Caco-2 (cell line): ENCODE measurements at regions not wholly inside any gene's neighbourhood (a gene's known extent, or its start where the extent isn't known, plus 50 kb on each side); places are given as distances from the start of the nearest gene placed in this dataset.

Experiments
- BruUV-seq: library from RNA; stranded (reverse); fragments of 400-500 nt; replicated peaks from 2 replicates; lab custom pipeline; 2021; lab: Mats Ljungman, UMichigan
- CTCF ChIA-PET: fragments of 300-600 bp; sonication (Branson Sonifier 250); formaldehyde crosslinking; loops from one replicate; lab custom pipeline; 2022; ENCODE audit warnings: antibody characterized with exemption; lab: Charles Lee
- POLR2A ChIA-PET: fragments of 300-600 bp; sonication (Branson Sonifier 250); formaldehyde crosslinking; loops from one replicate; lab custom pipeline; 2022; ENCODE audit warnings: antibody characterized with exemption; lab: Charles Lee
- DNase-seq, 2 experiments: peaks; one replicate each; pipeline versions ENCODE4 v3.0.0 to v3.0.0-alpha.2; 2020 to 2022
- H3K27me3 ChIP-seq: replicated peaks from 2 replicates; pipeline ENCODE4 v1.6.0; 2011; ENCODE audit warnings: low read length; ENCODE audit not compliant: control insufficient read depth, insufficient read depth
- H3K36me3 ChIP-seq: 2 replicates; pipeline ENCODE4 v1.5.1; 2011; ENCODE audit warnings: low read length; ENCODE audit not compliant: control insufficient read depth, insufficient read depth
- H3K4me1 ChIP-seq: fragments of 250-450 bp; sonication (Bioruptor Pico); 2 replicates; pipeline ENCODE4 v1.5.1; 2020; ENCODE audit warnings: mild to moderate bottlenecking
- H3K4me3 ChIP-seq: 2 replicates; pipeline ENCODE4 v1.5.1; 2011; ENCODE audit warnings: low read depth, mild to moderate bottlenecking, control low read depth, low read length
- H3K9me3 ChIP-seq: fragments of 250-450 bp; sonication (Bioruptor Pico); 2 replicates; pipeline ENCODE4 v1.5.1; 2020; ENCODE audit warnings: mild to moderate bottlenecking, moderate library complexity
- H3K27ac Mint-ChIP-seq: one replicate; pipeline ENCODE4 v1.8.0; 2022; ENCODE audit warnings: mixed read lengths; ENCODE audit not compliant: unreplicated experiment
- H3K27me3 Mint-ChIP-seq: one replicate; pipeline ENCODE4 v1.8.0; 2022; ENCODE audit warnings: mixed read lengths; ENCODE audit not compliant: insufficient read depth, unreplicated experiment
- H3K36me3 Mint-ChIP-seq: one replicate; pipeline ENCODE4 v1.8.0; 2022; ENCODE audit warnings: mild to moderate bottlenecking, mixed read lengths; ENCODE audit not compliant: insufficient read depth, unreplicated experiment
- H3K4me1 Mint-ChIP-seq: one replicate; pipeline ENCODE4 v1.8.0; 2022; ENCODE audit warnings: low read depth, mixed read lengths; ENCODE audit not compliant: unreplicated experiment
- H3K4me3 Mint-ChIP-seq: one replicate; pipeline ENCODE4 v1.8.0; 2022; ENCODE audit warnings: mild to moderate bottlenecking, moderate library complexity, mixed read lengths; ENCODE audit not compliant: unreplicated experiment
- H3K9me3 Mint-ChIP-seq: one replicate; pipeline ENCODE4 v1.8.0; 2022; ENCODE audit warnings: mixed read lengths; ENCODE audit not compliant: unreplicated experiment
- intact Hi-C: fragments of 100-400 bp; cut with micrococcal nuclease; formaldehyde crosslinking; loops from one replicate; pipeline ENCODE4 v1.10.0; 2022; ENCODE audit not compliant: unreplicated experiment
- TF ChIP-seq, protein P1 (sequence below), 2 experiments: fragments of 200-600 bp in 1 of 2; IDR thresholded peaks; 1 replicate in 1 of 2; 2 replicates in 1 of 2; pipeline versions ENCODE4 v1.5.1 to v1.8.0; 2011 to 2022; ENCODE audit warnings: antibody characterized with exemption in 1 of 2, control low read depth in 1 of 2, inconsistent platforms in 1 of 2, low read depth in 1 of 2, low read length in 1 of 2, mild to moderate bottlenecking in 1 of 2, moderate library complexity in 1 of 2; ENCODE audit not compliant: insufficient read depth in 1 of 2, severe bottlenecking in 1 of 2, unreplicated experiment in 1 of 2

- Mint-ChIP-seq H3K27me3 (peaks cover 8% of the 10 kb centered on the region), H3K36me3 (no peaks in the 10 kb centered on the region), H3K27ac (no peak overlapping the region), H3K4me1 (no peaks in the 10 kb centered on the region), H3K4me3 (no peak overlapping the region), H3K9me3 (no peaks in the 10 kb centered on the region)
- BruUV-seq = no TSS peak
- DNase-seq = no peak
- ChIA-PET POLR2A (no interaction called here), CTCF (no interaction called here)
- no peak overlapping the region for H3K4me3 ChIP-seq
- no peaks in the 10 kb centered on the region for H3K4me1 ChIP-seq
- intact Hi-C loops = no loop called here
- no peaks in the 10 kb centered on the region for H3K9me3 ChIP-seq
- no peaks in the 10 kb centered on the region for H3K36me3 ChIP-seq
- TF ChIP-seq, protein P1, sequence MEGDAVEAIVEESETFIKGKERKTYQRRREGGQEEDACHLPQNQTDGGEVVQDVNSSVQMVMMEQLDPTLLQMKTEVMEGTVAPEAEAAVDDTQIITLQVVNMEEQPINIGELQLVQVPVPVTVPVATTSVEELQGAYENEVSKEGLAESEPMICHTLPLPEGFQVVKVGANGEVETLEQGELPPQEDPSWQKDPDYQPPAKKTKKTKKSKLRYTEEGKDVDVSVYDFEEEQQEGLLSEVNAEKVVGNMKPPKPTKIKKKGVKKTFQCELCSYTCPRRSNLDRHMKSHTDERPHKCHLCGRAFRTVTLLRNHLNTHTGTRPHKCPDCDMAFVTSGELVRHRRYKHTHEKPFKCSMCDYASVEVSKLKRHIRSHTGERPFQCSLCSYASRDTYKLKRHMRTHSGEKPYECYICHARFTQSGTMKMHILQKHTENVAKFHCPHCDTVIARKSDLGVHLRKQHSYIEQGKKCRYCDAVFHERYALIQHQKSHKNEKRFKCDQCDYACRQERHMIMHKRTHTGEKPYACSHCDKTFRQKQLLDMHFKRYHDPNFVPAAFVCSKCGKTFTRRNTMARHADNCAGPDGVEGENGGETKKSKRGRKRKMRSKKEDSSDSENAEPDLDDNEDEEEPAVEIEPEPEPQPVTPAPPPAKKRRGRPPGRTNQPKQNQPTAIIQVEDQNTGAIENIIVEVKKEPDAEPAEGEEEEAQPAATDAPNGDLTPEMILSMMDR (IDR thresholded peaks at IDR 0.05; ENCODE audit: insufficient read depth in 1 of 2, low read depth in 1 of 2, low read length in 1 of 2, severe bottlenecking in 1 of 2, unreplicated experiment in 1 of 2) = no peak
- no peaks in the 10 kb centered on the region for H3K27me3 ChIP-seq
Observed at GRCh38 chr1:219826290-219826689, 102.1 kb downstream of the SLC30A10 start.

GRCh38 chr1:219825355-219825754 is 103.0 kb downstream of the SLC30A10 start:
- Mint-ChIP-seq H3K27me3 (peaks cover 5% of the 10 kb centered on the region), H3K27ac (no peak overlapping the region), H3K9me3 (no peaks in the 10 kb centered on the region), H3K36me3 (no peaks in the 10 kb centered on the region), H3K4me3 (no peak overlapping the region), H3K4me1 (no peaks in the 10 kb centered on the region)
- no peak overlapping the region for H3K4me3 ChIP-seq
- H3K36me3 ChIP-seq = no peaks in the 10 kb centered on the region
- ChIA-PET POLR2A (no interaction called here), CTCF (no interaction called here)
- no peaks in the 10 kb centered on the region for H3K4me1 ChIP-seq
- no peaks in the 10 kb centered on the region for H3K9me3 ChIP-seq
- TF ChIP-seq, protein P1 (IDR thresholded peaks at IDR 0.05; ENCODE audit: insufficient read depth in 1 of 2, low read depth in 1 of 2, low read length in 1 of 2, severe bottlenecking in 1 of 2, unreplicated experiment in 1 of 2) = no peak
- DNase-seq = no peak
- intact Hi-C loops = no loop called here
- H3K27me3 ChIP-seq = no peaks in the 10 kb centered on the region
- BruUV-seq = no TSS peak

GRCh38 chr1:219824338-219824737 is 104.0 kb downstream of the SLC30A10 start:
- Mint-ChIP-seq H3K27ac (no peak overlapping the region), H3K4me1 (no peaks in the 10 kb centered on the region), H3K36me3 (no peaks in the 10 kb centered on the region), H3K27me3 (peaks cover 2% of the 10 kb centered on the region), H3K9me3 (no peaks in the 10 kb centered on the region), H3K4me3 (no peak overlapping the region)
- no peaks in the 10 kb centered on the region for H3K27me3 ChIP-seq
- TF ChIP-seq, protein P1 (IDR thresholded peaks at IDR 0.05; ENCODE audit: insufficient read depth in 1 of 2, low read depth in 1 of 2, low read length in 1 of 2, severe bottlenecking in 1 of 2, unreplicated experiment in 1 of 2) = no peak
- BruUV-seq = no TSS peak
- POLR2A ChIA-PET = no interaction called here
- intact Hi-C loops = no loop called here
- no peaks in the 10 kb centered on the region for H3K36me3 ChIP-seq
- CTCF ChIA-PET = no interaction called here
- no peak for DNase-seq
- no peaks in the 10 kb centered on the region for H3K9me3 ChIP-seq
- no peaks in the 10 kb centered on the region for H3K4me1 ChIP-seq
- H3K4me3 ChIP-seq = no peak overlapping the region
